GM21360 (cell line): ENCODE measurements at regions not wholly inside any gene's neighbourhood (a gene's known extent, or its start where the extent isn't known, plus 50 kb on each side); places are given as distances from the start of the nearest gene placed in this dataset.

Experiments used
- ATAC-seq: cut with Tn5 transposase; IDR thresholded peaks from one replicate; pipeline ENCODE4 v1.9.1; 2021; ENCODE audit warnings: mild to moderate bottlenecking, moderate library complexity; ENCODE audit not compliant: unreplicated experiment

GRCh38 chr1:82728206-82728605, 927.5 kb downstream of the ADGRL2 start:
- ATAC-seq: no peak

DNA sequence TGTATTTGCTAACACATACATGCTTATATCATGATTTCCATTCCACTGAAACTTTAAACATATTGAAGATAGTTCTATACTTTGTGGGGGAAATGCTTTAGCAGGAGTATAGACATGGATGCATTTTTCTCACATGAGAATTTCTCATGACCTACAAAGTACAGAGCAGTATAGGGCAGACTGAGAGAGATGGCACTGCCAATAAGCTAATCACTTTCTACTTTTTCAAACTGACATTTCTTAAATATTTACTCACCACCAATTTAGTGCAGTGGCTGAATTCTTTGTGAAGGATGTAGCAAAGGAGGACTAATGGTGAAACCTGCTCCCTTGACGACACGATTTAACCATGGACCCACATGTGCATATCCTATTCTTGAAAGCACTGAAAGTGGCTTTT, 923.5 kb downstream of the ADGRL2 start:
- no peak for ATAC-seq

- ATAC-seq: no peak
Measured at GRCh38 chr1:82722608-82723007, 921.9 kb downstream of the ADGRL2 start.

DNA sequence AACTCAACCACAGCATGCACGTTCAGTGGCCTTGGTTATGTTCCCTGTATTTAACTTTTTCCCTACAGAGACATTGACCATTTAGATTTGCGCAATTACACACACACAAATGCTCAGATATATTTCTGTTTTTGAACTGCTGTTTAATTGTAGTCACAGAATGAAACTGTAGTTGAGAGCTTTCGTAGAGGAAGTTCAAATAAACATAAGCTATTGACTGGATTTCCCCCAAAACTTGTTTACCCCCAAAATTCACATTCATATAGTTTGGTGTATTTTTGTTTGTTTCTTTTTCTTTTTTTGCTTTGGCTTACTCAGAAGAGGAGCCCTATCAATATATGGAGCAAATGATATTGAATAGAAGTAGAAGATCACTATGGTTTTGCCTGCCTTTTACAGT, 921.0 kb downstream of the ADGRL2 start:
- no peak for ATAC-seq

GRCh38 chr1:82718719-82719419, 918.1 kb downstream of the ADGRL2 start:
- ATAC-seq: no peak

GRCh38 chr1:82710091-82710490, 909.4 kb downstream of the ADGRL2 start:
- ATAC-seq: no peak

DNA sequence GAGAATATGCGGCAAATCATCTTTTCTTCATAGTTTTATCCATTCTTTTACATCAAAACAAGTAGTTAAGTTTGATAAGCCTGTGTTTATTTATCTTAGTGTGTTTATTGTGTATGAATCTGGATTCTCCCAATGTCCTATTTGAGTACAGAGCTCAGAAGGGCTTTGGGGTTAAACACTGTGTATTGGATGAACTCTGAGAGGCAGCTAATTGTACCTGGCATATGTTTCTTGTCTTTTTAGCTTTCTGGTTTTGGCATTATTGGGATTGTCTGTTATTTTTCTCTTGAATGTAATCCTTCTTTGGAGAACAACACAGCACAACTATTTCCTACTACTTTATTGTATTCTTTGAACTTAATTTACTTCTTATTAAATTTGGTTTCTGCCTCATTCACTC, 906.9 kb downstream of the ADGRL2 start:
- no peak for ATAC-seq

- ATAC-seq: no peak
Measured at GRCh38 chr1:82706741-82707140, 906.0 kb downstream of the ADGRL2 start.

DNA sequence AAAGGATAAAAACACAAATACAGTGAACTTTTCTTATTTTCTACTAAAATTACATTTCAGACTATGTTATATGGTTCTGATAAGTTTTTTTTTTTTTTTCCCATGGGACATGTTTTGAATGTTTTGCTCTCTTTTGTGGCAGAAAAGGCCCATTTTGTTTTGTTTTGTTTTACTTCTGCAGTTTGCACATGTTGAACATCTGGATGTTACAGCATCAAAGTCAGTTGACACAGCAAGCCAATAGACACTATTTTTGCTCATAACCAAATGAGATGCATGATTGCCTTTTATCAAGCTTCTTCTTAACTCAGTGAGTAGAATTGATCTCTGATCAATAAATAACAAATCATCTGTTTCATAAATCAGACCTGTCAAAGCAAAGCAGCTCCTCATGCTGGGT, 904.2 kb downstream of the ADGRL2 start:
- no peak for ATAC-seq

- ATAC-seq: no peak
Measured at GRCh38 chr1:82704393-82704792, 903.7 kb downstream of the ADGRL2 start.

- no peak for ATAC-seq
Measured at GRCh38 chr1:82703951-82704350, 903.2 kb downstream of the ADGRL2 start.

DNA sequence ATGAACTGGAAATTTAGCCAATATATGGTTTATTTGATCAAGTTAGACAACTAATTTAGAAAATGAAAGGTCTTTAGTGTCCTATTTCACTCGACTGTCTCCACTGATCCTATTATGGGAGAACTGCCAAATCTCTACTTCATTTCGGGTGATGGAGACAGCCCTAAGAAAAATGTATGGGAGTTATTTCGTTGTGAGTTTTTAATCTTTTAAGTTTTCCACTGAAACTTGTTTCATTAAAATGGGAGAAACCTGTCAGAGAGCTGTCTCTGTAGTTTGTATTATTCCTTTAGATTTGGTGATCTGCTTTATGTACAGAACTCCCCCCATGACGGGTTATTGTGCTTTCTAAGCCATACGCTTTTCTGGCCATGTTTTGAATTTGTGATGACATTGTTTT, 899.7 kb downstream of the ADGRL2 start:
- ATAC-seq: no peak

GRCh38 chr1:82697965-82698364, 897.2 kb downstream of the ADGRL2 start:
- ATAC-seq: no peak

DNA sequence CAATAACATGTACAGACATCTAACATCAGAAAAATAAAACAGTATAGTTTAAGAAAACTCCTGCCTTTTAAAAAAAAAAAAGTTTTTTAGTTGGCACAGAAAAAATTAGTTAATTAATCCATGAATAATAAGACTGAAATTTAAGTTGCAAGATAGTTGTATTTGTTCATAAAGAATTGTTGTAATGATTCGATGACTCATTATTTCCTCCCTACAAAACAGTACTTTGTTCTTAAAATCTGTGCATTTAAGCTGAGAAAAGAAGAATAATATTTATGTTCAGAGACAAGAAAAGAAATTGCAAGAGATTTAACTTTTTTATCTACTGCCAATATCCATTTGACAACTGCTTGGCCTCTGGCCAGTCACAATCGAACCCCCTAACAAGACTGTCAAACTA, 894.7 kb downstream of the ADGRL2 start:
- ATAC-seq: no peak

DNA sequence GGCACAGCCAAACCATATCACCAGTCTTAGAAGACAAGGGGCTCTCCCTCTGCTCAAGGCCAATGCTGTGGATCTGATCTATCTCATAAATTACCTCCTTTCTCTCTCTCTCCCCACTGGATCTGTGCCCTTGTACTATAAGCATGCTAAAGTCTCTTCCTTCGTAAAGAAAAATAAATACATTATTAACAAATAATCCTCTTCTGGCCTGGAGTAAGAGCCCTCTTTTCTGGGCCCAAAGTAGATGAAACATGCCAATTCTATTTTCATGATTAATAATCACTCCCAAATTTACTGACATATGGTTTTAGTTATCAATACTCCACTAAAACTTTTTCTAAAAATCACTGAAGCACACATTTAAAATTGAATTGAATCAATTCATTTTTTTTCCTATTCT, 889.7 kb downstream of the ADGRL2 start:
- no peak for ATAC-seq

DNA sequence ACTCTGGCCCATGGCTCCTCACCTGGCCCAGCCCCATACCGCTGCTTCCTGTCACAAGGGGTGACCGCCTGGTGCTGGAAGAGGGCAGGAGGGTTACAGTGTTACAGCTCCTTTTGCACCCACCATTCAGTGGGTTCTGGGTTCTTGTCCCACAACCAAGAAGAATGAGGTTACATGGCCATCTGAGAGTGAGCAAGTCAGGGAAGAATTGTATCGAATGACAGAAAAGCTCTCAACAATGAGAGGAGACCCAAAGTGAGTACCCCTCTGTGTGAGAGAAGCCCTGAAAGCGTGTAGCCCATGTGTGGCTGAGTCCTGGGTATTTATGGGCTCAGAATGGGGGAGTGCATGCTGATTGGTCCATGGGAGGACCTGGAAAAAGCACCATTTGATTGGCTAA, 888.5 kb downstream of the ADGRL2 start:
- no peak for ATAC-seq

DNA sequence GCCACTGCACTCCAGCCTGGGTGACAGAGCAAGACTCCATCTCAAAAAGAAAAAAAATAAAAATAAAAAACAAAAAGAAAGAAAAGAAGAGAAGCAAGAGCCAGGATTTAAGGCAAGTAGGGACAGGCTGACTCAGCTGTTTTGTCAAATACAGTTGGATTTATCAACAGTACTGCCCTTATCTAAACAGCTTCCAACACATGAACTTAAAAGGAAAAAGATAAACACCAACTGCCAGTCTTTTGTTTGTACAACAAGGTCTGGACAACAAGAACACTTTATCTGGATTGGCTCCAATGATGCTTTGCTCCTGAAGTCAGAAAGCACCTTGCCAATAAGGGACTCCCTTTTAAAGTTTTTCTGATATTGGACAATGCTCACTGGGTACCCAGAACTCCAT, 886.0 kb downstream of the ADGRL2 start:
- ATAC-seq: no peak

- ATAC-seq: no peak
Measured at GRCh38 chr1:82646888-82647287, 846.2 kb downstream of the ADGRL2 start.

DNA sequence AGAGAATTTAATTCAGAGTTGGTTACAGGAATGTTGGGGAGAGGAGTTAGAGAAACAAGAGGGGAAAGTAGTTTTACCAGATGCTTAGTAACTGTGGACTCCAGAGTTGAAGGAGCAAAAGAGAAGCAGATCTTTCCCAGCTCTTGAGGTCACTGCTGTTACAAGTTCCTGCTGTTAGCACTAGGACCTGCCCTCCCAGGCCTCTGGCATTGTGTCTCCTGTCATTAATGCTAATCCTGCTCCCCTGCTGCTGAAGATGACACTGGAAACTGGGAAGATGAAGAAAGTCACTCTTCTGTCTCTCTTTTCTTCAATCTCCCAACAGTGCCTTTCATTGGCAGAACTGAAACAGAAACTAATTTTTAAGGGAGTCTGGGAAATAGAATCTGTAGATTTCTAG, 845.6 kb downstream of the ADGRL2 start:
- no peak for ATAC-seq

- no peak for ATAC-seq
Measured at GRCh38 chr1:82644186-82644915, 843.6 kb downstream of the ADGRL2 start.

- no peak for ATAC-seq
Measured at GRCh38 chr1:82640352-82640751, 839.6 kb downstream of the ADGRL2 start.

- ATAC-seq: no peak
Measured at GRCh38 chr1:82634266-82634665, 833.5 kb downstream of the ADGRL2 start.

DNA sequence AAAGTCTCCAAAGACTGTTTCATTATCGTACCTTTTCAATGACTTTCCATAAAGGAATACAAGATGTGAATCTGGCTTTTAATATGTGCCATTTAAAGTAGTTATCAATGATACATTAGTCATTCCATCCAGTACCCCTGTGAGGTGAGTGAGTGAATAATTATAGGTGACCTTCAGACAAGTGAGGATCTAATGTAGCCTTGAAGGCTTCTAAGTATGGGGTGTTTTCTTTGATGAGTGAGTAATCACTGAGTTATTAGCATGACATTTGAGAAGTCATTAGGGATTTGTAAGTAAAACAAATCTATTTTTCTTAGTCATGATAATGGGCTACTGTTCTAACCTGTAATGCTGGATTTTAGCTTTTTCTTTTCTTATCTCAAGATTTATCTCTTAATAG, 831.4 kb downstream of the ADGRL2 start:
- no peak for ATAC-seq
